ENCODE measurements at regions not wholly inside any gene's neighbourhood (a gene's known extent, or its start where the extent isn't known, plus 50 kb on each side); places are given as distances from the start of the nearest gene placed in this dataset.

- TF ChIP-seq EZH2 (IDR thresholded peaks at IDR 0.05; ENCODE audit: insufficient read depth, poor library complexity, severe bottlenecking) (no peak), EZH2phosphoT487 (IDR thresholded peaks at IDR 0.05; ENCODE audit: insufficient read depth, low read depth) (no peak)
Observed at GRCh38 chr5:53815471-53815870, 255.0 kb downstream of the NDUFS4 start.

All from GM23248 (cell line).